ENCODE measurements at regions not wholly inside any gene's neighbourhood (a gene's known extent, or its start where the extent isn't known, plus 50 kb on each side); places are given as distances from the start of the nearest gene placed in this dataset.

DNA sequence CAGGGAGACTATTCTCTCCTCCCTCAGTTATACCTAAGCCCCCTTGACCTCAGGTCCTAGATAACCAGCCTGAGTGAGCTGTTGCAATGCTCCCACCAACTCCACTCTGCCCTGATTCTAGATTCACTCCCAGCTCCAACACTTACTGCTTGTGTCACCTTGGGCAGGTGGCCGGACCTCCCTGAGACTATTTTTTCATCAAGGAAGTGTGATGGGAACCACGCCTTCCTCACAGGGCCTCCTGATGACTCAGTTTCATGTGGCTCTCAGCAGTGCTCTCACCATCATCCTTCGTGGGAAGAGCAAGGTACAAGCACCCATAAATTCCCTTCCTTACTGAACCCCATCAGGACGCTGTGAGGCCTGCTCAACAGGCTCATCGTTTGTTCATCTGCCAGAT lies 925.8 kb upstream of the ZNF722 start:
- Histone ChIP-seq H2AFZ (ENCODE audit: low read depth, low read length) (no peak overlapping the region), H3K4me2 (ENCODE audit: insufficient read depth, low read length) (no peak overlapping the region), H3K79me2 (ENCODE audit: control insufficient read depth, insufficient read depth, low read length) (no peaks in the 10 kb centered on the region), H4K20me1 (replicated peaks; ENCODE audit: control insufficient read depth, insufficient read depth, low read length) (no peaks in the 10 kb centered on the region), H3K9me3 (replicated peaks; ENCODE audit: control insufficient read depth, insufficient read depth, low read depth, low read length) (no peaks in the 10 kb centered on the region; the same call in 1 of the 2 replicates), H3K36me3 (ENCODE audit: control insufficient read depth, insufficient read depth, low read length) (no peaks in the 10 kb centered on the region), H3K4me1 (replicated peaks in 1 of 2; ENCODE audit: control insufficient read depth in 2 of 2, insufficient read depth in 2 of 2, low read length in 2 of 2) (no peaks in the 10 kb centered on the region), H3K9ac (ENCODE audit: insufficient read depth in 1 of 2, low read depth in 2 of 2, low read length in 2 of 2) (no peak overlapping the region), H3K9me1 (ENCODE audit: control insufficient read depth, insufficient read depth, low read length) (no peaks in the 10 kb centered on the region), H3K27me3 (ENCODE audit: control insufficient read depth in 2 of 2, insufficient read depth in 2 of 2, low read length in 2 of 2) (no peaks in the 10 kb centered on the region), H3K4me3 (no peak overlapping the region), H3K27ac (ENCODE audit: extremely low read depth, low read depth, low read length) (no peak overlapping the region)
- ATAC-seq (no peak), FAIRE-seq (no peak), DNase-seq (ENCODE audit: extremely low read depth in 1 of 4, low spot score in 3 of 4) (no peak)
- POLR2A ChIA-PET, result no interaction called here
- CTCF ChIA-PET (ENCODE audit: low intra/inter-chr PET ratio), result no interaction called here
- no peak for TF ChIP-seq ZNF324 (CRISPR knock-in tag; IDR thresholded peaks at IDR 0.05)
- intact Hi-C loops (cut with micrococcal nuclease) (no loop called here), in situ Hi-C loops (cut with MboI) (no loop called here)
- no TSS peak for BruUV-seq (replicated peaks)
- WGBS (ENCODE audit: insufficient coverage, low coverage, missing lambda C conversion rate), result 1% methylated on average over 5 of the region's 5 CpGs

DNA sequence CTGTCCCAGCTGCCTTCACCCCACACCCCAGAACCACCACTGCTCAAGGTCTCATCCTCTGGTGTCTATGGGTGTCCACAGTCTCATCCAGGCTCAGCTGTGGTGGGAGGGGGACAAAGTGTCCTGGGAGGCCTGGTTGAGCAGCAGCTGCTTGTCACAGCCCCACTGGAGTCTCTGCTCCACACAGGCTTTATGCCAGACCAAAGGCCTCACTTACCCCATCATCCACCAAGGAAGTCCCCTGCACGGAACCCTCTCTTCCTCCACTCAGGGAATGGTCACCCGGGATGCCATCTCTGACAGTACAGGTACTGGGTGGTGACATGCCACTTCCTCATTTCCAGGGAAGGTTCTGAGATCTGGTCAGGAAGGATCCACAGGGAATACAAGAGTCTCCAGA lies 925.4 kb upstream of the ZNF722 start:
- no peaks in the 10 kb centered on the region for H3K79me2 ChIP-seq (ENCODE audit: control insufficient read depth, insufficient read depth, low read length)
- DNase-seq (ENCODE audit: extremely low read depth in 1 of 4, low spot score in 3 of 4), result no peak
- TF ChIP-seq SPI1 (IDR thresholded peaks at IDR 0.05; ENCODE audit: borderline replicate concordance, low read depth, low read length), result peak; percentile 28; the same call in 1 of the 2 replicates
- TF ChIP-seq, protein P1, sequence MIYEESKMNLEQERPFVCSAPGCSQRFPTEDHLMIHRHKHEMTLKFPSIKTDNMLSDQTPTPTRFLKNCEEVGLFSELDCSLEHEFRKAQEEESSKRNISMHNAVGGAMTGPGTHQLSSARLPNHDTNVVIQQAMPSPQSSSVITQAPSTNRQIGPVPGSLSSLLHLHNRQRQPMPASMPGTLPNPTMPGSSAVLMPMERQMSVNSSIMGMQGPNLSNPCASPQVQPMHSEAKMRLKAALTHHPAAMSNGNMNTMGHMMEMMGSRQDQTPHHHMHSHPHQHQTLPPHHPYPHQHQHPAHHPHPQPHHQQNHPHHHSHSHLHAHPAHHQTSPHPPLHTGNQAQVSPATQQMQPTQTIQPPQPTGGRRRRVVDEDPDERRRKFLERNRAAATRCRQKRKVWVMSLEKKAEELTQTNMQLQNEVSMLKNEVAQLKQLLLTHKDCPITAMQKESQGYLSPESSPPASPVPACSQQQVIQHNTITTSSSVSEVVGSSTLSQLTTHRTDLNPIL (CRISPR knock-in tag; IDR thresholded peaks at IDR 0.05), result no peak
- no peaks in the 10 kb centered on the region for H3K27me3 ChIP-seq (ENCODE audit: control insufficient read depth in 2 of 2, insufficient read depth in 2 of 2, low read length in 2 of 2)
- H3K27ac ChIP-seq (ENCODE audit: extremely low read depth, low read depth, low read length), result no peak overlapping the region
- in situ Hi-C loops (cut with MboI), result no loop called here
- H3K9me3 ChIP-seq (replicated peaks; ENCODE audit: control insufficient read depth, insufficient read depth, low read depth, low read length), result no peaks in the 10 kb centered on the region; the same call in 1 of the 2 replicates
- no peaks in the 10 kb centered on the region for H3K9me1 ChIP-seq (ENCODE audit: control insufficient read depth, insufficient read depth, low read length)
- FAIRE-seq, result no peak
- no peaks in the 10 kb centered on the region for H4K20me1 ChIP-seq (replicated peaks; ENCODE audit: control insufficient read depth, insufficient read depth, low read length)
- intact Hi-C loops (cut with micrococcal nuclease), result no loop called here
- no peak overlapping the region for H3K4me2 ChIP-seq (ENCODE audit: insufficient read depth, low read length)
- no peaks in the 10 kb centered on the region for H3K4me1 ChIP-seq (replicated peaks in 1 of 2; ENCODE audit: control insufficient read depth in 2 of 2, insufficient read depth in 2 of 2, low read length in 2 of 2)
- no peak for ATAC-seq
- POLR2A ChIA-PET, result no interaction called here
- no peak overlapping the region for H2AFZ ChIP-seq (ENCODE audit: low read depth, low read length)
- no peak overlapping the region for H3K4me3 ChIP-seq
- WGBS (ENCODE audit: insufficient coverage, low coverage, missing lambda C conversion rate), result 4% methylated on average over 2 of the region's 2 CpGs
- BruUV-seq (replicated peaks), result no TSS peak
- H3K36me3 ChIP-seq (ENCODE audit: control insufficient read depth, insufficient read depth, low read length), result no peaks in the 10 kb centered on the region
- no peak overlapping the region for H3K9ac ChIP-seq (ENCODE audit: insufficient read depth in 1 of 2, low read depth in 2 of 2, low read length in 2 of 2)
- CTCF ChIA-PET (ENCODE audit: low intra/inter-chr PET ratio), result no interaction called here
